SK-N-SH treated with all-trans-retinoic acid at 6 μM for 48 hours (cell line): ENCODE measurements at regions not wholly inside any gene's neighbourhood (a gene's known extent, or its start where the extent isn't known, plus 50 kb on each side); places are given as distances from the start of the nearest gene placed in this dataset.

Source experiments
- ARNTL ChIP-seq: fragments of 450-650 bp; formaldehyde crosslinking; IDR thresholded peaks from 2 replicates; pipeline ENCODE4 v1.5.0; 2020; ENCODE audit warnings: low read depth, mild to moderate bottlenecking, moderate library complexity, borderline replicate concordance
- ESRRG ChIP-seq: fragments of 250-450 bp; sonication (Bioruptor Pico); IDR thresholded peaks from 2 replicates; pipeline ENCODE4 v1.6.1; 2021; ENCODE audit warnings: mild to moderate bottlenecking
- PATZ1 ChIP-seq: fragments of 250-450 bp; sonication (Bioruptor Pico); IDR thresholded peaks from 2 replicates; pipeline ENCODE4 v1.8.0; 2020; ENCODE audit warnings: mild to moderate bottlenecking, moderate library complexity, borderline replicate concordance
- ZC3H10 ChIP-seq: fragments of 250-450 bp; sonication (Bioruptor Pico); IDR thresholded peaks from 2 replicates; pipeline ENCODE4 v1.5.1; 2021; ENCODE audit warnings: mild to moderate bottlenecking, moderate library complexity

- TF ChIP-seq ARNTL (no peak), ESRRG (CRISPR knock-in tag) (no peak), PATZ1 (no peak), ZC3H10 (CRISPR knock-in tag) (no peak)
These were observed 69.2 kb upstream of the S1PR3 start for GRCh38 chr9:88922091-88922490.
